ENCODE measurements at regions not wholly inside any gene's neighbourhood (a gene's known extent, or its start where the extent isn't known, plus 50 kb on each side); places are given as distances from the start of the nearest gene placed in this dataset.
A peak's percentile ranks its signal among the peaks of the same experiment; 100 is the strongest.
"Not testable (repeated sequence)": the region's sequence is repeated elsewhere in the genome, so short reads cannot be mapped to it uniquely, and the experiment has no call there.

GRCh38 chr6:90368001-90368400 is 71.4 kb upstream of the BACH2 start:
- CTCF ChIA-PET = interaction anchor here (0.6 to 1.2 kb wide), 2 partner anchors 25 to 393 kb away, joined by 3 read pairs; no protein-coding TSS in a partner anchor
- H3K4me1 Mint-ChIP-seq (ENCODE audit: low read depth) = peaks cover 19% of the 10 kb centered on the region
- no peaks in the 10 kb centered on the region for H3K36me3 Mint-ChIP-seq (ENCODE audit: low read depth)
- no peak overlapping the region for H3K27ac Mint-ChIP-seq
- intact Hi-C loops (cut with micrococcal nuclease) = no loop called here
- DNase-seq = no peak
- no peaks in the 10 kb centered on the region for H3K27me3 Mint-ChIP-seq (ENCODE audit: low read depth)
- H3K9me3 Mint-ChIP-seq = no peaks in the 10 kb centered on the region
- H3K4me3 Mint-ChIP-seq = no peak overlapping the region

- H3K4me1 Mint-ChIP-seq (ENCODE audit: low read depth) = peaks cover 17% of the 10 kb centered on the region
- H3K36me3 Mint-ChIP-seq (ENCODE audit: low read depth) = no peaks in the 10 kb centered on the region
- CTCF ChIA-PET = interaction anchor here (0.5 kb wide), 1 partner anchor 94 kb away, joined by 6 read pairs; no protein-coding TSS in a partner anchor
- no peak overlapping the region for H3K27ac Mint-ChIP-seq
- no peaks in the 10 kb centered on the region for H3K9me3 Mint-ChIP-seq
- H3K4me3 Mint-ChIP-seq = no peak overlapping the region
- DNase-seq = no peak
- intact Hi-C loops (cut with micrococcal nuclease) = no loop called here
- H3K27me3 Mint-ChIP-seq (ENCODE audit: low read depth) = no peaks in the 10 kb centered on the region
Measured at GRCh38 chr6:90365565-90366219, 69.0 kb upstream of the BACH2 start.

DNA sequence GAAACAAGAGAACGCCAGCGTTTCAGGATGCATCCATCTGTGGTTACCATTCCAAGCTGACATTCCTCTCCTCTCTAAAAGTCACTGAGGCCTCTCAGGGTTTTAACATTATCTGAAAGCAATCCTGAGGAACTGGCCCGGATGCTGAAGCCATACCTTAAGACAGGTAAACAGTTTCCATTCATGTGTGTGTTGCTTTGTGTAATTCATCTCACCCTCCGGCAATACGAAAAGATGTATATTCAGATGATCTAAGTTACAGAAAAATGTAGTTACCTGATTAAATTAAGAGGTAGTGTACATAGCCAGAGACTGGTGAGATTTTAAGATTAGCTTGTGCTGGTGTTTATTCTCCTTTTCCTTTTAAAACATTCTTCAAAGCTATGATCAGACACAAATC is 68.4 kb upstream of the BACH2 start:
- intact Hi-C loops (cut with micrococcal nuclease) = no loop called here
- Mint-ChIP-seq H3K4me3 (no peak overlapping the region), H3K27ac (no peak overlapping the region), H3K36me3 (ENCODE audit: low read depth) (no peaks in the 10 kb centered on the region), H3K9me3 (no peaks in the 10 kb centered on the region), H3K4me1 (ENCODE audit: low read depth) (peaks cover 12% of the 10 kb centered on the region), H3K27me3 (ENCODE audit: low read depth) (no peaks in the 10 kb centered on the region)
- no peak for DNase-seq
- CTCF ChIA-PET = no interaction called here

GRCh38 chr6:90364286-90364685 is 67.6 kb upstream of the BACH2 start:
- Mint-ChIP-seq H3K36me3 (ENCODE audit: low read depth) (no peaks in the 10 kb centered on the region), H3K27ac (no peak overlapping the region)

GRCh38 chr6:90362318-90362717 is 65.7 kb upstream of the BACH2 start:
- intact Hi-C loops (cut with micrococcal nuclease) = no loop called here
- Mint-ChIP-seq H3K27ac (no peak overlapping the region), H3K27me3 (ENCODE audit: low read depth) (no peaks in the 10 kb centered on the region), H3K36me3 (ENCODE audit: low read depth) (no peaks in the 10 kb centered on the region), H3K9me3 (no peaks in the 10 kb centered on the region), H3K4me3 (no peak overlapping the region), H3K4me1 (ENCODE audit: low read depth) (peaks cover 4% of the 10 kb centered on the region)
- CTCF ChIA-PET = interaction anchor here (1.0 to 2.9 kb wide), 3 partner anchors 8 to 10 kb away, joined by 3 to 9 read pairs (median 3); no protein-coding TSS in a partner anchor
- DNase-seq = no peak

More at GRCh38 chr6:90364286-90364685, 67.6 kb upstream of the BACH2 start:
- H3K4me3 Mint-ChIP-seq = no peak overlapping the region
- H3K9me3 Mint-ChIP-seq = no peaks in the 10 kb centered on the region
- peaks cover 11% of the 10 kb centered on the region for H3K4me1 Mint-ChIP-seq (ENCODE audit: low read depth)
- CTCF ChIA-PET = no interaction called here
- intact Hi-C loops (cut with micrococcal nuclease) = no loop called here
- DNase-seq = no peak
- no peaks in the 10 kb centered on the region for H3K27me3 Mint-ChIP-seq (ENCODE audit: low read depth)

GRCh38 chr6:90361174-90361573 is 64.5 kb upstream of the BACH2 start:
- DNase-seq = no peak
- H3K4me3 Mint-ChIP-seq = no peak overlapping the region
- intact Hi-C loops (cut with micrococcal nuclease) = no loop called here
- peaks cover 4% of the 10 kb centered on the region for H3K4me1 Mint-ChIP-seq (ENCODE audit: low read depth)
- no peaks in the 10 kb centered on the region for H3K27me3 Mint-ChIP-seq (ENCODE audit: low read depth)
- no peaks in the 10 kb centered on the region for H3K36me3 Mint-ChIP-seq (ENCODE audit: low read depth)
- no peak overlapping the region for H3K27ac Mint-ChIP-seq
- CTCF ChIA-PET = interaction anchor here (2.9 kb wide), 1 partner anchor 9 kb away, joined by 9 read pairs; no protein-coding TSS in a partner anchor
- no peaks in the 10 kb centered on the region for H3K9me3 Mint-ChIP-seq

GRCh38 chr6:90358036-90358770 is 61.6 kb upstream of the BACH2 start:
- H3K27ac Mint-ChIP-seq; H3K36me3 Mint-ChIP-seq (ENCODE audit: low read depth); H3K27me3 Mint-ChIP-seq (ENCODE audit: low read depth); CTCF ChIA-PET; H3K4me3 Mint-ChIP-seq; H3K4me1 Mint-ChIP-seq (ENCODE audit: low read depth); intact Hi-C loops (cut with micrococcal nuclease); DNase-seq; H3K9me3 Mint-ChIP-seq: not testable (repeated sequence)

DNA sequence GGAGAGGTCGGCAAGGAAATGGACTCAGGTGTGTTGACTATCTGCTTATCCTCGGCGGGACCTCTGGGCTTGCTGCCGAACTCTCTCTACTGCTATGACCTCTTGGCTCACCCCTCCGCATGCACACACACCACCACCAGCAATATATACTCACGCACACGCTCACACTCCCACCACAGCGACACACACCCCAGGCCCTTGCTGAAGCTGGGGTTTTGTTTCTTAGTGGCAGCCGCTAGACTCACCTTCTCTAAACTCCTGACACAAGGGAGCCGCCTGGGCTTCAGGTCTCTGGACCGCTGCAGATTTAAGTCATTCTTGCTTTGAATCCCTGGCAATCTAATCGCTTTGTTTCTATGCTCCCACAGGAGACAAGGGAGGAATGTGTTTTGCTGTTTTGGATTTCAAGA is 59.4 kb upstream of the BACH2 start:
- Mint-ChIP-seq H3K36me3 (ENCODE audit: low read depth) (no peaks in the 10 kb centered on the region), H3K27me3 (ENCODE audit: low read depth) (no peaks in the 10 kb centered on the region), H3K9me3 (no peaks in the 10 kb centered on the region), H3K4me3 (no peak overlapping the region), H3K4me1 (ENCODE audit: low read depth) (peaks cover 22% of the 10 kb centered on the region), H3K27ac (no peak overlapping the region)
- intact Hi-C loops (cut with micrococcal nuclease) = no loop called here
- CTCF ChIA-PET = interaction anchor here (1.2 kb wide), 1 partner anchor 121 kb away, joined by 3 read pairs; no protein-coding TSS in a partner anchor
- DNase-seq = no peak

GRCh38 chr6:90354961-90355360 is 58.3 kb upstream of the BACH2 start:
- CTCF ChIA-PET = interaction anchor here (1.2 kb wide), 1 partner anchor 122 kb away, joined by 3 read pairs; no protein-coding TSS in a partner anchor
- H3K4me3 Mint-ChIP-seq = no peak overlapping the region
- no peaks in the 10 kb centered on the region for H3K27me3 Mint-ChIP-seq (ENCODE audit: low read depth)
- intact Hi-C loops (cut with micrococcal nuclease) = no loop called here
- no peak overlapping the region for H3K27ac Mint-ChIP-seq
- H3K9me3 Mint-ChIP-seq = peaks cover 2% of the 10 kb centered on the region
- no peak for DNase-seq
- no peaks in the 10 kb centered on the region for H3K36me3 Mint-ChIP-seq (ENCODE audit: low read depth)
- H3K4me1 Mint-ChIP-seq (ENCODE audit: low read depth) = peaks cover 31% of the 10 kb centered on the region

- Mint-ChIP-seq H3K27me3 (ENCODE audit: low read depth) (no peaks in the 10 kb centered on the region), H3K4me1 (ENCODE audit: low read depth) (peaks cover 50% of the 10 kb centered on the region), H3K27ac (peak overlapping the region; percentile 57), H3K4me3 (peak overlapping the region; percentile 2), H3K9me3 (peaks cover 2% of the 10 kb centered on the region), H3K36me3 (ENCODE audit: low read depth) (no peaks in the 10 kb centered on the region)
- CTCF ChIA-PET = interaction anchor here (0.9 to 1.3 kb wide), 4 partner anchors 11 to 127 kb away, joined by 3 read pairs; no protein-coding TSS in a partner anchor
- no peak for DNase-seq
- intact Hi-C loops (cut with micrococcal nuclease) = no loop called here
Measured at GRCh38 chr6:90351696-90352095, 55.1 kb upstream of the BACH2 start.

GRCh38 chr6:90350689-90351554 is 54.3 kb upstream of the BACH2 start:
- no peaks in the 10 kb centered on the region for H3K27me3 Mint-ChIP-seq (ENCODE audit: low read depth)
- H3K9me3 Mint-ChIP-seq = peaks cover 2% of the 10 kb centered on the region
- H3K4me3 Mint-ChIP-seq = peak overlapping the region; percentile 68
- intact Hi-C loops (cut with micrococcal nuclease) = loop anchor here (1.0 kb wide), 6 partner anchors 25 to 107 kb away; partner anchors contain the start of gene BACH2
- H3K4me1 Mint-ChIP-seq (ENCODE audit: low read depth) = peaks cover 52% of the 10 kb centered on the region
- CTCF ChIA-PET = interaction anchor here (0.5 to 2.7 kb wide), 6 partner anchors 10 to 128 kb away, joined by 3 to 7 read pairs (median 3); no protein-coding TSS in a partner anchor
- no peaks in the 10 kb centered on the region for H3K36me3 Mint-ChIP-seq (ENCODE audit: low read depth)
- H3K27ac Mint-ChIP-seq = peak overlapping the region; percentile 91
- DNase-seq = peak; percentile 76

GRCh38 chr6:90347411-90347851 is 50.8 kb upstream of the BACH2 start:
- DNase-seq = peak; percentile 31
- Mint-ChIP-seq H3K36me3 (ENCODE audit: low read depth) (no peaks in the 10 kb centered on the region), H3K27me3 (ENCODE audit: low read depth) (no peaks in the 10 kb centered on the region), H3K9me3 (peaks cover 2% of the 10 kb centered on the region), H3K4me3 (no peak overlapping the region), H3K27ac (no peak overlapping the region), H3K4me1 (ENCODE audit: low read depth) (peaks cover 44% of the 10 kb centered on the region)
- CTCF ChIA-PET = interaction anchor here (0.8 to 1.5 kb wide), 3 partner anchors 46 to 126 kb away, joined by 3 to 6 read pairs (median 3); no protein-coding TSS in a partner anchor
- intact Hi-C loops (cut with micrococcal nuclease) = loop anchor here (1.0 kb wide), 1 partner anchor 46 kb away; no protein-coding TSS in a partner anchor
